Right atrium auricular region (tissue), 2 donors: ENCODE measurements at regions not wholly inside any gene's neighbourhood (a gene's known extent, or its start where the extent isn't known, plus 50 kb on each side); places are given as distances from the start of the nearest gene placed in this dataset.

Source experiments
- DNase-seq: peaks from one replicate; pipeline ENCODE4 v3.0.0-alpha.2; 2019; ENCODE audit warnings: low spot score
- H3K27ac ChIP-seq, 2 donors: fragments of 200-600 bp; sonication (generic); 1 replicate in 1 of 2; 2 replicates in 1 of 2; pipeline ENCODE4 v1.5.1; 2016 to 2019
- H3K27me3 ChIP-seq, 2 donors: fragments of 200-600 bp; sonication (generic); one replicate each; pipeline versions ENCODE4 v1.5.1 to v1.6.0; 2017 to 2019
- H3K36me3 ChIP-seq: fragments of 200-600 bp; sonication (generic); one replicate; pipeline ENCODE4 v1.5.1; 2016
- H3K4me1 ChIP-seq, 2 donors: fragments of 200-600 bp; sonication (generic); one replicate each; pipeline versions ENCODE4 v1.5.1 to v1.6.0; 2017 to 2019
- H3K4me3 ChIP-seq, 2 donors: fragments of 200-600 bp; sonication (generic); 1 replicate in 1 of 2; 2 replicates in 1 of 2; pipeline ENCODE4 v1.5.1; 2017 to 2019; ENCODE audit warnings: mild to moderate bottlenecking in 1 of 2, moderate library complexity in 1 of 2
- H3K9me3 ChIP-seq, 2 donors: fragments of 200-600 bp; sonication (generic); one replicate each; pipeline ENCODE4 v1.5.1; 2019
- CTCF ChIP-seq, 2 donors: fragments of 200-600 bp; sonication (generic); IDR thresholded peaks; one replicate each; pipeline ENCODE4 v1.5.1; 2019; ENCODE audit warnings: antibody characterized with exemption in 2 of 2

- Histone ChIP-seq H3K36me3 (no peaks in the 10 kb centered on the region), H3K4me1 (no peaks in the 10 kb centered on the region), H3K4me3 (no peak overlapping the region), H3K27ac (no peak overlapping the region), H3K27me3 (no peaks in the 10 kb centered on the region), H3K9me3 (no peaks in the 10 kb centered on the region)
- no peak for DNase-seq
- TF ChIP-seq CTCF (IDR thresholded peaks at IDR 0.05), result no peak
Measured at GRCh38 chr13:79716191-79716590, 235.2 kb downstream of the NDFIP2 start.

GRCh38 chr13:79711631-79712030 lies 230.7 kb downstream of the NDFIP2 start:
- TF ChIP-seq CTCF (IDR thresholded peaks at IDR 0.05), result no peak
- H3K4me3 ChIP-seq, result no peak overlapping the region
- H3K9me3 ChIP-seq, result no peaks in the 10 kb centered on the region
- H3K4me1 ChIP-seq, result no peaks in the 10 kb centered on the region
- H3K36me3 ChIP-seq, result no peaks in the 10 kb centered on the region
- no peaks in the 10 kb centered on the region for H3K27me3 ChIP-seq
- no peak for DNase-seq
- H3K27ac ChIP-seq, result no peak overlapping the region

- Histone ChIP-seq H3K9me3 (no peaks in the 10 kb centered on the region), H3K27me3 (no peaks in the 10 kb centered on the region), H3K4me3 (no peak overlapping the region), H3K36me3 (no peaks in the 10 kb centered on the region), H3K4me1 (no peaks in the 10 kb centered on the region), H3K27ac (no peak overlapping the region)
- DNase-seq, result no peak
- no peak for TF ChIP-seq CTCF (IDR thresholded peaks at IDR 0.05)
Measured at GRCh38 chr13:79710376-79710775, 229.4 kb downstream of the NDFIP2 start.

DNA sequence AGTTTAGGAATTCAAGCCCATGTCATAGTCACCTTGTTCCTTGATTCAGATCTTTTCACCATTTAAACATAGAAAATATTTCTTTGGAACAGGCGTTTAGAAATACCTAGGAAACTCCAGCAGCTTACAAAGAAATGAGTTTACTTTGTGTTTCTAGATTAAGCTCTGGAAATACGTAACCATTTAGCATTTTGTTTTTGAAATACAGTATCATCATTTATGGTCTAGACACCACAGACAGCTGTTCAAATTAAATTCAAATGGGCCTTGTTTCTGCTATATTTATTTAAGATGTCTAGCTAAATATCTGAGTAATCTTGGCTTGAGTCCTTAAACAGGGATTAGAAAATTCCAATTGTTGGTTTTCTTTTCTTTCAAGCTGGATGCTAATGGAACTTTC lies 228.5 kb downstream of the NDFIP2 start:
- no peak for TF ChIP-seq CTCF (IDR thresholded peaks at IDR 0.05)
- Histone ChIP-seq H3K9me3 (no peaks in the 10 kb centered on the region), H3K27ac (no peak overlapping the region), H3K27me3 (no peaks in the 10 kb centered on the region), H3K4me1 (no peaks in the 10 kb centered on the region), H3K36me3 (no peaks in the 10 kb centered on the region), H3K4me3 (no peak overlapping the region)
- no peak for DNase-seq

DNA sequence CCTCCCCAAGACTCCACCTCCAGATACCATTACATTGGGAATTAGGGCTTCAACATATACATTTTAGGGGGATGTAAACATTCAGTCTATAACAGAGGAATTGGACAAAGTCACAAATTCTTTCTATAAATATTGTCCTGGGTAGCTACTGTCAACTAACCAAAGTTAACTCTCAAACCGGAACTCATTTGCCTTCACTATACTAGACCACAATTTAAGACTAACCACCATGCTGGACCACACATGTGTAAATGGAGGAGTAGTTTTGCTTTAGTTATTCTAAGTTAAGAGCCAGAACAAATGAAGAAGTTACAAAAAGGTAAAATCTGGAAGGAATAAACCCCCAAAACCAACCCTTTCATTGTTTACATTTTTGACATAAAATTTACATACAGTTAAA lies 222.8 kb downstream of the NDFIP2 start:
- Histone ChIP-seq H3K9me3 (no peaks in the 10 kb centered on the region), H3K36me3 (no peaks in the 10 kb centered on the region), H3K27me3 (no peaks in the 10 kb centered on the region), H3K4me3 (no peak overlapping the region), H3K4me1 (no peaks in the 10 kb centered on the region), H3K27ac (no peak overlapping the region)
- no peak for DNase-seq
- TF ChIP-seq CTCF (IDR thresholded peaks at IDR 0.05), result no peak

DNA sequence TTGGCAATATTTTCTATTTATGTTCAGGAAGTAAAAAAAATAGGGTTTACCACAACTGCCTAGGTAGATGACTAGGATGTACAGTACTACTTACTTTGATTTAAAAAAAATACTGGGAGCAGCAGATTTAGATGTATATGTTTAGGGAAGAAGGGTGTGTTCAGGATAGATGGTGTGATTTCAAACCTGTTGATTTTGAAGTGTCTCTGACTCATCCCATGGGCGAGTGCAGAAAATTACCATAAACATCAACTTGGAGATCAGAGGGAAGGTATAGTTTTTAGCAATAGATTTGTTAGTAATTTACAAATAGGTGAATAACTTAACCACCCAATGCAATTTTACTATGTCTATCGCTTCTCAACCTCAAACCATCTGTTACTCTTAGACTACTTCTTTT lies 214.8 kb downstream of the NDFIP2 start:
- Histone ChIP-seq H3K4me3 (no peak overlapping the region), H3K9me3 (no peaks in the 10 kb centered on the region), H3K36me3 (no peaks in the 10 kb centered on the region), H3K4me1 (no peaks in the 10 kb centered on the region), H3K27me3 (no peaks in the 10 kb centered on the region), H3K27ac (no peak overlapping the region)
- DNase-seq, result no peak
- no peak for TF ChIP-seq CTCF (IDR thresholded peaks at IDR 0.05)
